ENCODE measurements at regions not wholly inside any gene's neighbourhood (a gene's known extent, or its start where the extent isn't known, plus 50 kb on each side); places are given as distances from the start of the nearest gene placed in this dataset.

- TF ChIP-seq CTCF (IDR thresholded peaks at IDR 0.05) (no peak), POLR2A (IDR thresholded peaks at IDR 0.05) (no peak), EP300 (IDR thresholded peaks at IDR 0.05) (no peak)
These were observed 218.4 kb downstream of the GLRX3 start for GRCh38 chr10:130354573-130354954.

Measured in ovary (tissue), 3 donors.